Stimulated activated naive CD8-positive, alpha-beta T cell treated with anti-CD3 and anti-CD28 coated beads, Interleukin-15, amount 100 ng/mL, for 72 hours (primary cell): ENCODE measurements at regions not wholly inside any gene's neighbourhood (a gene's known extent, or its start where the extent isn't known, plus 50 kb on each side); places are given as distances from the start of the nearest gene placed in this dataset.
A peak's percentile ranks its signal among the peaks of the same experiment; 100 is the strongest.
"Not testable (repeated sequence)": the region's sequence is repeated elsewhere in the genome, so short reads cannot be mapped to it uniquely, and the experiment has no call there.

Experiments used
- ATAC-seq: fragments of 150-1000 bp; cut with Tn5 transposase; 2 replicates; pipeline ENCODE4 v1.10.0; 2021; ENCODE audit warnings: mild to moderate bottlenecking, moderate library complexity
- DNase-seq, 2 donors: peaks; one replicate each; pipeline ENCODE4 v3.0.0; 2021 to 2022
- H3K27ac Mint-ChIP-seq, 2 donors: one replicate each; pipeline ENCODE4 v1.8.0; 2022; ENCODE audit warnings: mild to moderate bottlenecking in 2 of 2, mixed read lengths in 2 of 2, moderate library complexity in 2 of 2
- H3K27me3 Mint-ChIP-seq: one replicate; pipeline ENCODE4 v1.8.0; 2022; ENCODE audit warnings: mixed read lengths
- H3K4me1 Mint-ChIP-seq: one replicate; pipeline ENCODE4 v1.8.0; 2022; ENCODE audit warnings: mild to moderate bottlenecking, mixed read lengths
- H3K4me3 Mint-ChIP-seq, 2 donors: one replicate each; pipeline ENCODE4 v1.8.0; 2022; ENCODE audit warnings: mild to moderate bottlenecking in 2 of 2, mixed read lengths in 2 of 2, moderate library complexity in 1 of 2
- H3K9me3 Mint-ChIP-seq, 2 donors: one replicate each; pipeline ENCODE4 v1.8.0; 2022; ENCODE audit warnings: mixed read lengths in 2 of 2

DNA sequence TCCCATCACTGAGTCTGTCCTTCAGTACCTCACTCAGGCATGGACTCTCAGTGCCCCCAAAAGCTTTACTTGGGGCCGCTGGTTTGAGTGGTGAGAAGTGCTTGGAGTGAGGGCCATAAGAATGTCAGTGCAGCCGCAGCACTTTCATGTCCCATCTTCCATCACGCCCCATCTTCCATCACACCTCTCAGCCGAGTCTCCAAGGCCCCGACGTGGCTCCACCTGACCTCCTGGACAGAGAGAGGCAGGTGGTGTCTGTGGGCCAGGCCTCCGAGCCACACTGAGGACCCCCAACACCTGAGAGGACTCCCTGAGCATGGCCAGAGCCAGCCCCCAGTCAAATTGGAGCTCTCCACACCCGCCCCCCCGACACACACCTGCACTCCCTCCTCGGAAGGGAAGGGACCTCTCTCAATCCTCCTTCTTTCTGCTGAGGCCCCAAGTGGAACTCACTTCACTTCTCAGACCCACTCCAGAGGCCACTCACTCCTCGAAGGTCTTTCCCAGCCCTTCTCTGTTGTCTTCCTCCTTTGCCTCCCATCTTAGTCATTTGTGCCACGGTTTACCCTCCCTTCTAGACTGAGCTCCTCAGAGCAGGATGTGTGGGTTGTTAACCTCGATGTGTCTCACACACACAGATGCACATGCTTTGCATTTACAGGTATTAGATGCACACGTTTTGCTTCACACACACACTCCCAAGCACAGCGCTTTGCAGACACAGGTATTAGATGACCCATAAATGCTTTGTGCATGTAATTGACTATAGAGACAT lies 65.7 kb upstream of the ATP12A start:
- H3K4me1 Mint-ChIP-seq = peaks cover 79% of the 10 kb centered on the region
- H3K4me3 Mint-ChIP-seq = no peak overlapping the region
- no peaks in the 10 kb centered on the region for H3K9me3 Mint-ChIP-seq
- peak overlapping the region; percentile 45 to 77 for H3K27ac Mint-ChIP-seq
- ATAC-seq = no peak
- H3K27me3 Mint-ChIP-seq = no peaks in the 10 kb centered on the region
- no peak for DNase-seq

DNA sequence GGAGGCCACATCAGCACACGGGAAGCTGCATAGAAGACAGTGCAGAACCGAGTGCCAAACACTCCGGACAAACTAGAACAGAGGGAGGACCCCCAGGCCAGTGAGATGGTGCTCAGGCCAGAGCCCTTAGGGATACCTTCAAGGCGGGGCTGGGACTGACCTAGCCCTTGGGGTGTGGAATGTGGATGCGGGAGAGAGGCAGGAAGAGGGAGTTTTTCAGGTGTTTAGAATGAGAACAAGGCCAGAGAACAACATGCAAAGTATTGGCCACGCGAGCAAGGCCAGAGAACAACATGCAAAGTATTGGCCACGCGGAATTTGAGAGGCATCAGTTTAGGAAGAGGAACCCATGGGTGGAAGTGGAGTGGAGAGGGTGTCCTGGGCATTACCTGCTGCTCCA lies 65.1 kb upstream of the ATP12A start:
- Mint-ChIP-seq H3K27me3 (no peaks in the 10 kb centered on the region), H3K9me3 (no peaks in the 10 kb centered on the region), H3K27ac (peak overlapping the region in 1 of 2 donors; percentile 77), H3K4me3 (no peak overlapping the region), H3K4me1 (peaks cover 83% of the 10 kb centered on the region)
- DNase-seq (no peak), ATAC-seq (no peak)

DNA sequence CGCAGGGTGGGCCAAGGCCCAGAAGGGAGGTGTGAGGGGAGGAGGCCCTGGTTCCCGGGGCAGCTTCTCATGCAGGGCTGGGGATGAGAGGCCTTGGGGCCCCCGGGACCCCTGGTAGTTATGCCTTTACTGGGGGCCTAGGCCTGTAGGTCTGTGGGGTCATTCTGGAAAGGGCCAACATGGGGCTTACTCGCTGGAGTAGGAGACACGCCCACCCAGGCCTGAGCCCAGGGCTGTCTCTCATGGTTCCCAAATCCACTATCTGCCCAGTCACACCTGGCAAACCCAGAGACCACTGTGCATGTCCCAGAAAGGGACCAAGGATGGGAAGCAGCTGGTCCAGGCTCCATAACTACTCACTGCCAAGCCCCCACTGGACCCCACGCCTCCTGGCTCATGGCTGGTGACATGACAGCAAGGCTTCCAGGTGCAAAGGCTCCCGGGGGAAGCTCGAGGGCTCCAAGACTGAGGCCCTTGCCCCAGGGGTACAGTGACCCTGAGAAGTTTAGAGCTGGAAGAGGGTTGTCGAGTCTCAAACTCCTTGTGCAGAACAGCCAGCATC lies 64.2 kb upstream of the ATP12A start:
- H3K27me3 Mint-ChIP-seq = no peaks in the 10 kb centered on the region
- no peak for ATAC-seq
- H3K4me3 Mint-ChIP-seq = no peak overlapping the region
- no peaks in the 10 kb centered on the region for H3K9me3 Mint-ChIP-seq
- peaks cover 77% of the 10 kb centered on the region for H3K4me1 Mint-ChIP-seq
- H3K27ac Mint-ChIP-seq = no peak overlapping the region
- no peak for DNase-seq

DNA sequence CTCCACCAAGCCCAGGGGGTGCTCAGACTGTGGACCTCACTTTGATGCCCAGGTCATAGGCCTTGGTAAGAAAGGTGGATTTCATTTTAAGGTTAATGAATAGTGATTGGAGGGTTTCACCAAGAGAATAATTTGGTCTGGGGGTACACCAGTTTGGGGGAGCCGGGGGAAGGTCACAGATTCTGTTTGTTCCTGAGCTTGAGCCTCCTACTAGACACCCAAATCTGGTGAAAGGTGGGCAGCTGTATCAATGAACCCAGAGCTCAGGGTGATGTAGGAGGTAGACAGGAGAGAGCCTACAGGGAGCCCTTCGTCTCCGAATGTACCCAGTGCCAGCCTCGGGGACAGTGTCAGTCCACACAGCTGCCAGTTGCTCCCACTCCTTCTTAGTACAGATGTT lies 63.7 kb upstream of the ATP12A start:
- Mint-ChIP-seq H3K9me3 (no peaks in the 10 kb centered on the region), H3K4me1 (peaks cover 72% of the 10 kb centered on the region), H3K4me3 (no peak overlapping the region), H3K27me3 (no peaks in the 10 kb centered on the region), H3K27ac (no peak overlapping the region)
- DNase-seq (no peak), ATAC-seq (no peak)

DNA sequence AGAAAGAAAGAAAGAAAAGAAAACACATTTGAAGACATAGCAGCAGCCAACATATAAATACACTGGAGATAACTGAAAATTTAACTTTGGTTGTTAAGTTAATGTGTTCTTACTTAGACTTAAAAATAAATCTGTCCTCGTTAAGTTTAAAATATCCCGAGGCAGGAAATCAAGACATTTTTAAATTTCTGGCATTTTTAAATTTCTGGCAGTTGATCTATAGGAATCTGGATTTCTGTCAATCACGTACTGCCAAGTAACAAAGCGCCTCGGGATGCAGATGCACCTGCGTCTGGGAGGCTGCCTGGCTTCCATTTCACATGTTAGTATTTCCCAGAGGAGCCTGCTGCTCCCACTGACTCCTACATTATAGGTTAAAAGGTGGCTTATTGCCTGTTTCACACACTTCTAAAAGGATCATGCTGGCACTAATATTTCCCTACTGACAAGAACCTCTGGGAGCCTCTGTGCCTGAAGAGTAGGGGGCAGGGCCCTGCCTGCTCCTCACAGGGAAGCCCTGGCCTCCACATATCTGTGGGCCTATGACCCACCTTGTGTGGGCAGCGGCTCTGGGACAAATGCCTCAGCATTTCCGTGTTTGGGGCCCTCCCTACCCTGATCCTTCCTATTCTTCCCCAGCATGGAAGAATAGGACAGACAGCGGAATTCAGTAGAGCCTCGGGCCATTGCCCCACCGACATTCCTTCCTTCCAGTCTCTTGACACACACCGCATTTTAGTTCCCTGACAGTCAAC lies 62.8 kb upstream of the ATP12A start:
- DNase-seq (no peak), ATAC-seq (no peak)
- Mint-ChIP-seq H3K4me3 (peak overlapping the region in 1 of 2 donors; percentile 62), H3K4me1 (peaks cover 66% of the 10 kb centered on the region), H3K27ac (peak overlapping the region; percentile 91 to 92), H3K9me3 (no peaks in the 10 kb centered on the region), H3K27me3 (no peaks in the 10 kb centered on the region)

DNA sequence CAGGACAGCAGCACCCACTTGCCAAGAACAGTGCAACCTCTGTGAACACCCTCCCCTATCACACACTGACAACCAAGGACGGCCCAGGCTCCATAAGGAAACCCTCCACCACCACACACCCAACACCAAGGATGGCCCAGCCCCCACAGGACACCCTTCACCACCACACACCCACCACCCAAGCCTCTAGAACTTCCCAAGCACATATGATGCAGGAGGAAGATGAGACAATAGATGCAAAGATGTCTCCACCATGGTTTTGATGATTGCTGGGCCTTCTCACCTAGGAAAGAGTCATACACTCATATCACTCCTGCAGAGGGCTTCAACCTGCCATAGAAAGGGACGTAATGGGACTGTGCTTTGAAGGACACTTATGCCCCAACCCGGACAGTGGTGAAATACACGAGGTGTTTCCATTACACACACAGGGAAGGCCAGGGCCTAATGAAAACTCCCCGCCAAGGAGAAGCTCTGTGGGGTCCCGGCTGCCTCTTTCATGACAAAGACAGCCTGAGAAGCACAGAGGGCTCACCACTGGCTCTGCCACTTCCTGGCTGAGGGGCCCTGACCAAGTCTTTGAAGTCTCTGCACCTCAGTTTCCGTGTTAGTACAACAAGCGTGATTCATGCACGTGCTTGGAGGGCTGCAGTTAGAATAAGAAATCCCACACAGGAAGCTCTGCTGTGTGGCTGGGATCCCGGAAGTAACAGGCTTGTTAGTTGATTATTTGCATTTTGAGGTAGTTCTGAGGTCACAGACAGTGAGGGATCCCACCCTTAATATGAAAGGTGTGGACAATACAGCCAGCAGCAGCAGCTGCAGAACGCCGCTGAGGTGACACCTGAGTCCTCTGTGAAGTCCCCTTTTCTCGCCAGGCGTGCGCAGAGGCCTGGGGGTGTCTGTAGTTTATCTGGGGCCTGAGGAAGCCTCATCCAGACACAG lies 61.9 kb upstream of the ATP12A start:
- peak; percentile 95 for ATAC-seq
- Mint-ChIP-seq H3K27ac (peak overlapping the region; percentile 91 to 92), H3K4me1 (peaks cover 66% of the 10 kb centered on the region), H3K4me3 (peak overlapping the region; percentile 5 to 62), H3K27me3 (no peaks in the 10 kb centered on the region), H3K9me3 (no peaks in the 10 kb centered on the region)
- peak; percentile 82 to 92 for DNase-seq

DNA sequence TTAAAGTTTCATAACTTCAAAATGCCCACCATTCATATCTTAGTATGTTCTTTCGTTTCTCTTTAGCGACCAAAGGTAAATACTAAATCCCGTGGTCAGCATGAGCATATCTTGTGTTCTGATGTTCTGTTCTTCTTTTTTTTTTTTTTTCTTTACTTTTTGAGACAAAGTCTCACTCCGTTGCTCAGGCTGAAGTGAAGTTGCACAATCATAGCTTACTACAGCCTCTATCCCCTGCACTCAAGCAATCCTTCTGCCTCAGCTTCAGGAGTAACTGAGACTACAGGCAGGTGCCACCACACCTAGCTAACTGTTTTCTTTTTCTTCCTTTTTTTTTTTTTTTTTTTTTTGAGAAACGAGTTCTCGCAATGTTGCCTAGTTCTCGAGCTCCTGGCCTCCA lies 60.9 kb upstream of the ATP12A start:
- no peak for DNase-seq
- H3K4me3 Mint-ChIP-seq = peak overlapping the region; percentile 5 to 58
- H3K27ac Mint-ChIP-seq = peak overlapping the region; percentile 87
- peaks cover 64% of the 10 kb centered on the region for H3K4me1 Mint-ChIP-seq
- no peaks in the 10 kb centered on the region for H3K9me3 Mint-ChIP-seq
- H3K27me3 Mint-ChIP-seq = no peaks in the 10 kb centered on the region
- no peak for ATAC-seq

DNA sequence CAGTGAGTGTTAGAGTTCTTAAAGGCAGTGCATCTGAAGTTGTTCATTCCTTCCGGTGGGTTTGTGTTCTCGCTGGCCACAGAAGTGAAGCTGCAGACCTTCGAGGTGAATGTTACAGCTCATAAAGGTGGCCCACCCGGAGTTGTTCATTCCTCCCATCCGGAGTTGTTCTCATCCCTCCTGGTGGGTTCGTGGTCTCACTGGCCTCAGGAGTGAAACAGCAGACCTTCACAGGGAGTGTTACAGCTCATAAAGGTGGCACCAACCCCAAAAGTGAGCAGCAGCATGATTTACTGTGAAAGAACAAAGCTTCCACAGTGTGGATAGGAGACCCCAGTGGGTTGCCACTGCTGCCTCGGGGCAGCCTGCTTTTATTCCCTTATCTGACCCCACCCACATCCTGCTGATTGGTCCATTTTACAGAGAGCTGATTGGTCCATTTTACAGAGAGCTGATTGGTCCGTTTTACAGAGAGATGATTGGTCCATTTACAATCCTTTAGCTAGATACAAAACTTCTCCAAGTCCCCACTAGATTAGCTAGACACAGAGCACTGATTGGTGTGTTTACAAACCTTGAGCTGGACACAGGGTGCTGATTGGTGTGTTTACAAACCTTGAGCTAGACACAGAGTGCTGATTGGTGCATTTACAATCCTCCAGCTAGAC lies 57.6 kb upstream of the ATP12A start:
- H3K4me3 Mint-ChIP-seq, DNase-seq, H3K27me3 Mint-ChIP-seq, H3K9me3 Mint-ChIP-seq, ATAC-seq: not testable (repeated sequence)
- Mint-ChIP-seq H3K27ac (peak overlapping the region in 1 of 2 donors; percentile 57), H3K4me1 (peaks cover 67% of the 10 kb centered on the region)

DNA sequence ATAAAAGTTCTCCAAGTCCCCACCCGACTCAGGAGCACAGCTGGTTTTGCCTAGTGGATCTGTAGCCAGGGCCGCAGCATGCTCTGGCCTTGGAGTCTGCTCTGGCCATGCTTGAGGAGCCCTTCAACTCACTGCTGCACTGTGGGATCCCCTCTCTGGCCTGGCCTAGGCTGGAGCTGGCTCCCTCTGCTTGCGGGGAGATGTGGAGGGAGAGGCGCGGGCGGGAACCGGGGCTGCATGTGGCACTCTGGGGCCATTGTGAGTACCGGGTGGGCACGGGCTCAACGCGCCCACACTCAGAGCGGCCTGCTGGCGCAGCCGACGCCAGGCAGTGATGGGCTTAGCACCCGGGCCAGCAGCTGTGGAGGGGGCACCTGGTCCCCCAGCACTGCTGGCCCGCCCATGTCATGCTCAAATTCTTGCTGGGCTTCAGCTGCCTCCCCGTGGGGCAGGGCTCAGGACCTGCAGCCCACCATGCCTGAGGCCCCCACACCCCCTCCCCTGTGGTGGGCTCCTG lies 57.0 kb upstream of the ATP12A start:
- Mint-ChIP-seq H3K4me1 (peaks cover 65% of the 10 kb centered on the region), H3K27me3 (no peaks in the 10 kb centered on the region), H3K27ac (no peak overlapping the region), H3K9me3 (peaks cover 0 to 5% of the 10 kb centered on the region in 2 donors), H3K4me3 (no peak overlapping the region)
- DNase-seq = no peak
- no peak for ATAC-seq

DNA sequence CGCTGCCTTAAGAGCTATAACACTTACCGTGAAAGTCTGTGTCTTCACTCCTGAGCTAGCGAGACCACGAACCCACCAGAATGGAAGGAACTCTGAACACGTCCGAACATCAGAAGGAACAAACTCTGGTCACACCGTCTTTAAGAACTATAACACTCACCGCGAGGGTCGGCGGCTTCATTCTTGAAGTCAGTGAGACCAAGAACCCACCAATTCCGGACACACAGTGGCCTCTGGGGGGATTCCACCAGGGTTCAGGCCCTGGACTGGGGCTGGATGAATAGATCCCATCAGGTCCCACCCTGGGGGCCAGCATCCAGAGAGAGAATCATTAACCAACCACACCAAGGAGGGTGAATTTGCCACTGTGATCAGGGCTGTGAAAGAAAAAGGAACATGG lies 55.8 kb upstream of the ATP12A start:
- no peak for DNase-seq
- Mint-ChIP-seq H3K4me1 (peaks cover 56% of the 10 kb centered on the region), H3K27ac (peak overlapping the region; percentile 81 to 94), H3K4me3 (peak overlapping the region; percentile 54 to 59), H3K9me3 (peaks cover 0 to 7% of the 10 kb centered on the region in 2 donors), H3K27me3 (no peaks in the 10 kb centered on the region)
- ATAC-seq = no peak

DNA sequence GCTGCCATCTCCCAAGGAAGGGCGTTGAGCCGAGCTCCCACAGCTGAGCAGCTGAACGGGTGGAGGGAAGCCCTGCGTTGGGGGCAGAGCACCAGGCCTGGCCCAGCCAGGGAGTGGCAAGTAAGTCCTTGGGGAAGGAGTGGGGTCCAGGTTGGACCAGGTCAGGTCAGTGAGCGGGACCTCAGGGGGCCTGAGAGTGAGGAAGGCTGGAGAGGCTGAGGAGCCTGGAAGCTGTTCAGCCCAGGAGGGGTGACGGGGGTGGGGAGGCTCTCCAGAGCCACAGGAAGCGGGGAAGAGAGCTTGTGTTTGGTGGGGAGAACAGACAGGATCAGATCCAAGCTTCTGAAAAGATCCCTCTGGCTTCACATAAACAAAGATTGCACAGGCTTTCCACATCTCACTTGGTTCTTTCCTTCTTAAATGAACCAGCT lies 55.4 kb upstream of the ATP12A start:
- ATAC-seq = no peak
- peaks cover 0 to 7% of the 10 kb centered on the region in 2 donors for H3K9me3 Mint-ChIP-seq
- H3K4me3 Mint-ChIP-seq = peak overlapping the region; percentile 54 to 59
- peaks cover 56% of the 10 kb centered on the region for H3K4me1 Mint-ChIP-seq
- H3K27ac Mint-ChIP-seq = peak overlapping the region; percentile 81 to 94
- no peak for DNase-seq
- no peaks in the 10 kb centered on the region for H3K27me3 Mint-ChIP-seq

DNA sequence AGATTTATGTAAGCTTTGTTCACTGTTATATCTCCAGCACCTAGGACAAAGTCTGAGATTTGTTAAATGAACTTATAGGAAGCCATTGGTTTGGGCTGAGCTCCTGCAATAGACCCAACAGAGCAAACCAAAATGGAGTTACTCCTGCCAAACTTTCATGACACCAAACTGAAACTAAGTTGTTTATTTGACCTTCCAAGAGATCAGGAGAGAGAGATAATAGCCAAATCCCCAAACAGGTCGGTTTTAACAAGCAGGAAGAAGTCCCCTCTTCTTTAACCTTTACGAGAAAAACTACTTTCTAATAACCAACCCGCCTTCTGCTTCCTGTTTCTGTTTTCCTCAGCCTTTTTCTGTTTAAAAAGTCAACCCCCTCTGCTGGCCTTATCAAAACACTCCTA lies 54.9 kb upstream of the ATP12A start:
- ATAC-seq (peak; percentile 52), DNase-seq (no peak)
- Mint-ChIP-seq H3K4me3 (peak overlapping the region; percentile 19 to 59), H3K27ac (peak overlapping the region; percentile 81 to 94), H3K9me3 (peaks cover 0 to 7% of the 10 kb centered on the region in 2 donors), H3K4me1 (peaks cover 56% of the 10 kb centered on the region), H3K27me3 (no peaks in the 10 kb centered on the region)

DNA sequence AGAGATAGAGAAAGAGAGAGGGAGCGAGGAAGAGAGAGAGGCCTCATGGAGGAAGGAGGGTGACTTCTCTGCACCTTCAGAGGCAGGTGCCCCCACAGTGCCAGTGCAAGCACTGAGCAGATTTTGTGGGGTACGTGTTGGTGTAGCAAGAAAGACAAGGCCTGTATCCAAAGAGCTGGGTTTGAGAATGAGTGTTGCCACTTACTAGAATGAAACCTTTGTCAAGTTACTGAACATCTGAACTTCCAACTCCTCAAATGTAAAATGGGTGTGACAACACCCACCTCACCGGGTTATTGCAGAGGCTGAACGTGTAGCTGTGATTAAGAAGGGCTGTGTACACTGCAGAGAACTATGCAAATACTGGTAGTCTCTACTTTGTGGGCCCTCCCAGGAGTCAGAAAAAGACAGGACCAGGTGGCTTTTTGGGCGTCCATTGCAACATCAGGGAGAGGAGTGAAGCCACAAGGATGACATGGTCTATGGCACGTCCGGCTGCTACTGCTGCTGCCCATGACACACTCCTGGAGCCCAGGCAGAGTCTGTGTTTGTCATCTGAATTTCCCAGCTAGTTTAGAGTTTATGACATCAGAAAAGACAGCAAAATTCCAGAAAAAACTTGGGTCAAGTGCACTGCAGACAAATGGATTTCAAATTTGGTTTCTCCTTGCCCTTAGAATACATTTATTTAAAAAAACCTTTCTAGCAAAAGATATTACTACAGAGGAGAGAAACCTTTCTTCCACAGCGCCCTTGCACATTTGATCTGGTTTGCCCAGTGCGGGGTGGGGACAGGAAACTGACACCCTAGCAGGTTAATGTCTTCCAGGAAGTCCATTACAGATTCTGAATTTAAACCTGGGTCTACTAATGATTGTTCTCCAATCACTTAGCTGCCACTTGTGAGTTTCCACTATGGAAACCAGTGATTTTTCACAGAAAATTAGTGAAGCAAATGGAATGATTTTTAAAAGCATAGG lies 54.0 kb upstream of the ATP12A start:
- peaks cover 62% of the 10 kb centered on the region for H3K4me1 Mint-ChIP-seq

More for the DNA sequence above, 54.0 kb upstream of the ATP12A start:
- Mint-ChIP-seq H3K4me3 (peak overlapping the region; percentile 19 to 59), H3K27ac (peak overlapping the region; percentile 81 to 94), H3K27me3 (no peaks in the 10 kb centered on the region), H3K9me3 (peaks cover 0 to 7% of the 10 kb centered on the region in 2 donors)
- DNase-seq (peak; percentile 21 to 26), ATAC-seq (peak; percentile 74)
